ENCODE measurements at regions not wholly inside any gene's neighbourhood (a gene's known extent, or its start where the extent isn't known, plus 50 kb on each side); places are given as distances from the start of the nearest gene placed in this dataset.

GRCh38 chr5:35454011-35454525 lies 163.6 kb upstream of the SPEF2 start:
- DNase-seq (no peak), FAIRE-seq (no peak)
- H3K4me3 ChIP-seq (ENCODE audit: low read length in 3 of 3), result no peak overlapping the region
- peaks cover 0 to 8% (median 2%) of the 10 kb centered on the region in 3 donors for H3K4me1 ChIP-seq (ENCODE audit: control insufficient read depth in 2 of 3, insufficient read depth in 2 of 3, low read depth in 1 of 3, low read length in 3 of 3)
- no peaks in the 10 kb centered on the region for H3K36me3 ChIP-seq (ENCODE audit: control insufficient read depth in 2 of 3, insufficient read depth in 3 of 3, low read length in 3 of 3)
- H3K27me3 ChIP-seq (ENCODE audit: control insufficient read depth, insufficient read depth, low read length), result no peaks in the 10 kb centered on the region
- TF ChIP-seq CTCF (IDR thresholded peaks at IDR 0.05; ENCODE audit: borderline replicate concordance, extremely low read depth, insufficient read depth), result no peak
- peak overlapping the region in 1 of 2 donors; percentile 53 for H3K27ac ChIP-seq (ENCODE audit: low read depth in 2 of 2, low read length in 2 of 2)
- intact Hi-C loops (cut with DNase I), result no loop called here
- H3K9me3 ChIP-seq (ENCODE audit: control insufficient read depth in 2 of 3, insufficient read depth in 1 of 3, low read length in 3 of 3), result peaks cover 0 to 17% (median 5%) of the 10 kb centered on the region in 3 donors
- H3K9ac ChIP-seq (ENCODE audit: low read length in 3 of 3), result no peak overlapping the region

GRCh38 chr5:35443803-35444595 lies 173.7 kb upstream of the SPEF2 start:
- H3K27me3 ChIP-seq (ENCODE audit: control insufficient read depth, insufficient read depth, low read length), result no peaks in the 10 kb centered on the region
- no peak overlapping the region for H3K27ac ChIP-seq (ENCODE audit: low read depth in 2 of 2, low read length in 2 of 2)
- intact Hi-C loops (cut with DNase I), result no loop called here
- no peak for TF ChIP-seq CTCF (IDR thresholded peaks at IDR 0.05; ENCODE audit: borderline replicate concordance, extremely low read depth, insufficient read depth)
- H3K9ac ChIP-seq (ENCODE audit: low read length in 3 of 3), result no peak overlapping the region
- FAIRE-seq (no peak), DNase-seq (no peak)
- no peaks in the 10 kb centered on the region for H3K4me1 ChIP-seq (ENCODE audit: control insufficient read depth in 2 of 3, insufficient read depth in 2 of 3, low read depth in 1 of 3, low read length in 3 of 3)
- H3K9me3 ChIP-seq (ENCODE audit: control insufficient read depth in 2 of 3, insufficient read depth in 1 of 3, low read length in 3 of 3), result no peaks in the 10 kb centered on the region
- H3K4me3 ChIP-seq (ENCODE audit: low read length in 3 of 3), result no peak overlapping the region
- no peaks in the 10 kb centered on the region for H3K36me3 ChIP-seq (ENCODE audit: control insufficient read depth in 2 of 3, insufficient read depth in 3 of 3, low read length in 3 of 3)

GRCh38 chr5:35442885-35443639 lies 174.6 kb upstream of the SPEF2 start:
- no peak for DNase-seq
- H3K27me3 ChIP-seq (ENCODE audit: control insufficient read depth, insufficient read depth, low read length), result no peaks in the 10 kb centered on the region
- H3K9ac ChIP-seq (ENCODE audit: low read length in 3 of 3), result no peak overlapping the region
- H3K4me3 ChIP-seq (ENCODE audit: low read length in 3 of 3), result no peak overlapping the region
- H3K4me1 ChIP-seq (ENCODE audit: control insufficient read depth in 2 of 3, insufficient read depth in 2 of 3, low read depth in 1 of 3, low read length in 3 of 3), result no peaks in the 10 kb centered on the region
- H3K9me3 ChIP-seq (ENCODE audit: control insufficient read depth in 2 of 3, insufficient read depth in 1 of 3, low read length in 3 of 3), result no peaks in the 10 kb centered on the region
- FAIRE-seq, result no peak
- no peak for TF ChIP-seq CTCF (IDR thresholded peaks at IDR 0.05; ENCODE audit: borderline replicate concordance, extremely low read depth, insufficient read depth)
- no peak overlapping the region for H3K27ac ChIP-seq (ENCODE audit: low read depth in 2 of 2, low read length in 2 of 2)
- H3K36me3 ChIP-seq (ENCODE audit: control insufficient read depth in 2 of 3, insufficient read depth in 3 of 3, low read length in 3 of 3), result no peaks in the 10 kb centered on the region
- intact Hi-C loops (cut with DNase I), result no loop called here
